Amniotic stem cell (primary cell): ENCODE measurements at regions not wholly inside any gene's neighbourhood (a gene's known extent, or its start where the extent isn't known, plus 50 kb on each side); places are given as distances from the start of the nearest gene placed in this dataset.

Experiments
- DNase-seq: peaks from one replicate; lab custom pipeline; 2025; lab: John Stamatoyannopoulos, UW

DNA sequence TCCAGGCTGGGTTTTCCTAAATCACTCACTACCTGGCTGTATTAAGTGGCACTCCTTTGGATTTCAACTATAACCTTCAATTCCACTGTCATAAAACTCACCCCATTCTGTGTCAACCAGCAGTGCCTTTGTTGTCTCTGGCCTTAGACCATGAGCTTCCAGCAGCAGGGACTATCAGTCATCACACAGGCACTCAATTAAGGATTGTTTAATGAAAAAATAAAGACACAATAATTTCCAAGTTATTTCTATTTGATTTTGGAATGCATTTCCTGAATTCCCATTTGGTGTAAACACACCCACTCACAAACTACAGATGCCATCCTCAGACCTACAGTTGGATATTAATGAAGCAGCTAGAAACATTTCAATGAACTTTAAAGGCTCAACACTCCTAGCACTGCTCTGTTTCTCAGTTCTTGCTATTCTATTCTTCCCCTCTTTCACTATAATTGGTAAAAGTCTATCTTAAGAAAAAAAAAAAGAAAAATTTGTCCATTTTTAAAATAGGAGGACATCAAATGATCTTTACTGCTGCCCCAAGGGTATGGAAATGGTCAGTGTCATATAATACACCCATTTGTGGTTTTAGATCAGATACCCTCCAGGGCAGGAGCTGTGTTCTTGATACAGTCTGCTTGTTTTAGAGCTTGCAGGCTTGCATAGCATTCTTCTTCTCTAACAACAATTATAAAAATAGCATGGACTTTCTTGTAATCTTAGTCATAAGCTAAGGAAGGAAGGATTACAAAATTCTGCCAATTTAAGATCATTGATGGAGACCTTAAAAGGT lies 156.4 kb downstream of the PTGER3 start:
- DNase-seq, result no peak

GRCh38 chr1:70892140-70892539 lies 155.5 kb downstream of the PTGER3 start:
- DNase-seq, result no peak

DNA sequence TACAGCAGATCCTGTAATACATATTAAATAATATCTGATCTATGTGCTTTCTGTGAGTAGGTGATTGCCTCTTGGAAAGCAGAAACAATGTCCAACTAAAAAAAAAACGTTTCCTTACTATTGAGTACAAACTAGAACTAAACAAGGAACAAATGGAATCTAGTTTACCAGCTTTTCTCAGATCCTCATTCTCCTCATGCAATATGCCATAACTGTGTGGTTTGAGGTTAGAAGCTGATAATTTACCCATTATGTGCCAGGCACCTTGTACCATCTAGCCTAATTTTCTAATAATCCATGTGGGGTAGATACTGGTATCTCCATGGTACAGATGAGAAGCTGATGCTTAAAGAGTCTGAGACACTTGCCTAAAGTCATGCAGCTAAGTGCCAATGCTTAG lies 154.7 kb downstream of the PTGER3 start:
- DNase-seq, result no peak

GRCh38 chr1:70893381-70893780 lies 154.2 kb downstream of the PTGER3 start:
- DNase-seq, result no peak

DNA sequence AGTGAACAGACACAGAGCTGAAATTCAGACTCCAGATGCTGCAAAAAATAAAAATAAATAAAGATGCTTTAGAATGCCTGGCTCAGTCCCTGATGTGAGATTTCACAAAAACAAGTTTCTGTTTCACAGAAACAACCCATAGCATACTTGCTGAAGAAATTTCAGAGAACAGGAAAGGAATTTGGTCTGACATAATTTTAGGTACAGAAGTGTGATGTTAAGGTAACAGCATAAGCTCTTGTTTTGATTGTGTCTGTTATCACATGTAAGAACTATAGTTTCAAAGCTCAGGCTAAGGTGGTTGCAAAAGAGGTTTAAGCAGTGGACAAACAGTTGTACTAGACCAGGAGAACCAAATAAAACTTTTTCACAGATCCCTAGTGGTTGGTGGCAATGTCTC lies 152.1 kb downstream of the PTGER3 start:
- no peak for DNase-seq

DNA sequence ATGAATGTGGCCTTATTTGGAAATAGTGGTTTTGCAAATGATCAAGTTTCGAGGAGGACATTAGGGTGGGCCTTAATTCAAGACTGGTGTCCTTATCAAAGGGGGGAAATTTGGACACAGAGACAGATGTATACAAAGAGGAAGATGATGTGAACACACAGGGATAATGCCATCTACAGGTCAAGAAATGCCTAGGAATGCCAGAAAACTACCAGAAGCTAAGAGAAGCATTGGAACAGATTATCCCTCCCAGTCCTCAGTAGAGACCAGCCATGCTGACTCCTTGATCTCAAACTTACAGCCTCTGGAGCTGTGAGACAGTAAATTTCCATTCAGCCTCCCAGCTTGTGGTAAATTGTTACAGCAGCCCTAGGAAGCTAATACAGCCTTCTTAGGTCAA lies 151.4 kb downstream of the PTGER3 start:
- DNase-seq, result no peak

- no peak for DNase-seq
These were observed 150.3 kb downstream of the PTGER3 start for GRCh38 chr1:70897273-70897672.

DNA sequence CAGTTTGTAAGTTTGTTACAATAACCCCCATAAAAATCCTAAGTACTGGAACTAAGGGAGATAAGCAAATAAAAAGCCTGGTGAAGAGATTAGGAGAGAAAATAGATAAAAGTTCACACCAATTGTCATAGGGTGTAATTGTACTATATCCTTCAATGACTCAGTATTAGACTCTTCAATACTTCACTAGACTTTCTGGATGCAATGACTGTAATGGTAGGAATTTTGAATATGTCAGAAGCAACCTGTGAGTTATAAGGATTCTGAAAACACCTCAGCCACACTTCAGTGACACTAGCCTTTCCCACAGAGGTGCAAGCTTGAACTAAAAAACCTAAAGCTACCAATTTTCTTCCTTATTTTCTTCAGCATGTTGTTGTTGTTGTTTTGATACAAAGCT lies 147.9 kb downstream of the PTGER3 start:
- DNase-seq, result no peak

GRCh38 chr1:70902211-70902610 lies 145.4 kb downstream of the PTGER3 start:
- DNase-seq, result no peak

DNA sequence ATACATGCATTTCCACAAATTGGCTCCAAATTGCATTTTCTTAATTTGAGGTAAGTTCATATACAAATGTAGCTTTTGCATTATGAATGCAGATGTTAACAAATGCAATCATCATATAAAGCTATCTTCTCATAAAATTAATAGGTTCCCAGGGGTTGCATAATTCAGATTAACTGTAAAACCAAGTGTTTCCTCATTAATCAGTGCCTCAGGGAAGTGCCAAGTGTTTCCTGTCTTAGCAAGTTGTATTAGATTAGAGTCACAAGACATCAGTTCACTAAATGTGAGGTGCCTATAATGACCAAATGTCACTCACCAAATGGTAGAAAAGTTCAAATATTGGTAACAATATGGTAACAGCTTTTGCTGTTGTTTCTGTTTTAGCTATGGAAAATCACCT lies 140.8 kb downstream of the PTGER3 start:
- DNase-seq, result no peak

- no peak for DNase-seq
These were observed 139.9 kb downstream of the PTGER3 start for GRCh38 chr1:70907563-70908310.

- DNase-seq, result no peak
These were observed 138.3 kb downstream of the PTGER3 start for GRCh38 chr1:70909262-70909822.

- no peak for DNase-seq
These were observed 137.6 kb downstream of the PTGER3 start for GRCh38 chr1:70910013-70910412.

- DNase-seq, result no peak
These were observed 135.8 kb downstream of the PTGER3 start for GRCh38 chr1:70911861-70912260.

GRCh38 chr1:70914224-70914623 lies 133.4 kb downstream of the PTGER3 start:
- no peak for DNase-seq

DNA sequence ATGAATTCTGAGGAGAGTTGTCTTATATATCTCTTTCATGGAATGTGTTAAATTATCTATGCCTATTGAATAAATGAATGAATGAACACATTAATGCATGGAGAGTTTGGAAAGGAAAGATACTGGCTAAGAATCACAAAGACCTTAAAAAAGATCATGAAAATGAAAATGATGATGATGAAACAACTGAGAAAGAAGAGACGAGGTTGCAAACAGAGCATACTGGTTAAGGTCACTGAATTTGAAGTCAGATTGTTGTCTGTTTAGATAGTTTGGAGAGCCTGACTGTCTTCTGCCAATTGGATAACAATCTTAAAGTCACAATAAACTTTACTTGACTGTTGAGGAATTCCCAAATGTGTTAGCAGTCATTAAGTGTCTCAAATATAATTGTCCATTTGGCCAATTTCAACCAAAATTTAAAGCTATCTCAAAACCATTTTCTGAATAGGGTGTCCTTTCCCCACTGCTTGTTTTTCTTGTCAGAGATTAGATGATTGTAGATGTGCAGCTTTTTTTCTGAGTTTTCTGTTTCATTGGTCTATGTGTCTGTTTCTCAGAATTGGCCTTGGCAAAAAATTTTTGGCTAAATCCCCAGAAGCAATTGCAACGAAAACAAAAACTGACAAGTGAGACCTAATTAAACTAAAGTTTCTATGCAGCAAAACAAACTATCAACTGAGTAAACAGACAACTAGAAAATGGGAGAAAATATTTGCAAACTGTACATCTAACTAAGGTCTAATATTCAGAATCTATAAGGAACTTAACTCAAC lies 132.2 kb downstream of the PTGER3 start:
- no peak for DNase-seq

DNA sequence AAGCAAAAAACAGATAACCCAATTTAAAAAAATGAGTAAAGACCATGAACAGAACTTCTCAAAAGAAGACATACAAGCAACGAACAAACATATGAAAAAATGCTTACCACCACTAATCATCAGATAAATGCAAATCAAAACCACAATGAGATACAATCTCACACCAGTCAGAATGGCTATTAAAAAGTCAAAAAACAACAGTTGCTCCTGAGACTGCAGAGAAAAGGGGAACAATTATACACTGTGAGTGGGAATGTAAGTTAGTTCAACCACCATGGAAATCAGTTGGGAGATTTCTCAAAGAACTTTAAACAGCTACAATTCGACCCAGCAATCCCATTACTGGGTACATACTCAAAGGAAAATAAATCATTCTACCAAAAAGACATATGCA lies 131.6 kb downstream of the PTGER3 start:
- DNase-seq, result no peak

DNA sequence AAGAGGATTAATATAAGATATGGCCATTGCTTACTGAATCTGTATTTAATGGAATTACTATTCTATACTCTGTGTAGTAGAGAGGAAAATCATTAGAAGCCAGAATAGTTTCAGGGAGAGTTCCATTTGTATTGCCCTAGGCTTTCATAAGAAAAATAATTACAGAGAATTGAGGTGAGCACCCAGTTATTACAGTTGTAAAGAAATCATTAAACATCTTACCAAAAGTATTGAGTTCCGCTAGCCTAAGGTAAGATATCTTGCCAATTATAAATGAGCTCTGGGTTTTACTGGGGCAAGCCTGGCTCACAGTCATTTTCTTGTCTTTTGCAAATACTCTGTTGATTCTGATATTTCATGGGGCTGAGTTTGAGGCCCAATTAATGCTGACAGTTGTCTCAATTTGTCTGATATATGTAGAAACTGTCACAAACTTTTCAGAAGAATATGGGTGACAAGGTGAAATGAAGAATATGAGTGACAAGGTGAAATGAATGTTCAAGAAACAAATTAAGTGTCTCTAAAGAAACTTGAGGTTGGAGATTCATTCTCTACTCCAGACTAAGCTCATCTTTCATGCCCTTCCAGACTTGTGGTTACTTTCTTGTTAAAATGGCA lies 127.8 kb downstream of the PTGER3 start:
- no peak for DNase-seq
